ENCODE measurements at regions not wholly inside any gene's neighbourhood (a gene's known extent, or its start where the extent isn't known, plus 50 kb on each side); places are given as distances from the start of the nearest gene placed in this dataset.

DNA sequence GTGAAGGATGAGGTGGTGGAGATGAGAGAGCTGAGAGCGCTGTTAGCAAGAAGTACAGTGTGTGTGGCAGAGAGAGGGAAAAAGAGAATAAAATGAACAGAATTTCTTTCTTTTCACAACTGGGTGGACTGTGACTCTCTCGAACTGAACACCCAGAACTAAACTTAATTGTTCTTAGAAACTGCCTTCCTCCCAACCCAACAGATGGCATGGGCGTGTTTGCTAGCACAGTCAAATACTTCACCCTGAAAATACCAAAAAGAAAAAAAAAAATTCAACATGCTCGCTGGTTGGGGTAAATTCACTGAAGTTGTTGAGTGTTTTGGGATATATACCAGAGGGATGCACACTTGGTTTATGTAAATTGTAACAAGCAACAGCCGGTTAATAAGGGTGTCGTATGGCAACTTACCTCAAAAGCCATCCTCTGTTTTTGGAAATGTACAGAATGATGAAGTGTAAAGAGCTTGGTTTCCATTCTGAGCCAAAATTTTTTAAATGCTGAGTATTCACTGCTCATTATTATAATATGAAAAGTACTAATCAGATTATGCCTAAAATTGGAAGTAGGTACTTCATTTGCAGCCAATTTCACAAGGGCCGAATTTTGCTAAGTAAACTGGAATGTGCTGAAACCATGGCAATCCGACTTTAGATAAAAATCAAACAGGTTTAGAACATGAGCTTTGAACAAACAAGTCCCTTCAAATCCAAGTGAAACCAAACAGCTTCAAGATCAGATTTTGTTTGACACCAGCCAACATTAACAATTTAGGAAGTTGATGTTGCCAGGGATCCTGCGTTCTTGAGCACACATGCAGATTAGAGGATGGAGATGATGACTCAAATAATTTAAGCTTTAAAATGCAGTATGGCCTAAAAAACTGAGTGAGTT lies 115.8 kb downstream of the ZIC5 start:
- H3K9me3 ChIP-seq (ENCODE audit: control insufficient read depth in 2 of 2, insufficient read depth in 1 of 2, low read length in 1 of 2), result no peaks in the 10 kb centered on the region
- DNase-seq (ENCODE audit: low read depth in 6 of 9, low spot score in 9 of 9), result no peak
- H3K36me3 ChIP-seq (ENCODE audit: control insufficient read depth in 2 of 2, insufficient read depth in 2 of 2, low read length in 1 of 2), result no peaks in the 10 kb centered on the region
- H3K4me3 ChIP-seq (ENCODE audit: low read length in 2 of 2), result no peak overlapping the region
- no peaks in the 10 kb centered on the region for H3K4me1 ChIP-seq (ENCODE audit: control insufficient read depth in 2 of 2, insufficient read depth in 2 of 2, low read length in 2 of 2)
- H3K27ac ChIP-seq (ENCODE audit: low read depth in 1 of 2, low read length in 1 of 2), result no peak overlapping the region
- 90% methylated on average over 9 of the region's 9 CpGs for WGBS
- no peaks in the 10 kb centered on the region for H3K27me3 ChIP-seq (ENCODE audit: control insufficient read depth in 2 of 2, insufficient read depth in 1 of 2, low read length in 1 of 2)

DNA sequence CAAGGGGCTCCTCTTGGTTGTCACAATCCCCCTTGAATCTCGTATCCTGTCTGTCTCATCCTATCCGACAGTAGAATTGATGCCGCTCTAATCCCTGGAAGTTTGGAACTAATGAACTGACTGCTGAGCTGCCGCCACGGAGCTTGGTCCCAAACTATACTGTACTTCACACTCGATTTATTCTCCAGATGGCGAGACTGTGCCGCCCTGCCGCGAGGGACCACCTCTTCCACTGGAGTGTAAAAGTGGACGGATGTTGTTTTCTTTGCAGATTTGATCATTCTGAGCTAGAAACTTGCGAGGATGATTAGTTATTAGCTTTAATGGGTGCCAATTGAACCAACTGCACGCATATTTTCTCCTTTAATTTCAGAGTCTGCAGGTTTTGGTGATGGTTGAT lies 117.2 kb downstream of the ZIC5 start:
- WGBS, result 95% methylated on average over 13 of the region's 13 CpGs
- H3K4me1 ChIP-seq (ENCODE audit: control insufficient read depth in 2 of 2, insufficient read depth in 2 of 2, low read length in 2 of 2), result no peaks in the 10 kb centered on the region
- no peaks in the 10 kb centered on the region for H3K27me3 ChIP-seq (ENCODE audit: control insufficient read depth in 2 of 2, insufficient read depth in 1 of 2, low read length in 1 of 2)
- DNase-seq (ENCODE audit: low read depth in 6 of 9, low spot score in 9 of 9), result no peak
- H3K36me3 ChIP-seq (ENCODE audit: control insufficient read depth in 2 of 2, insufficient read depth in 2 of 2, low read length in 1 of 2), result no peaks in the 10 kb centered on the region
- no peak overlapping the region for H3K27ac ChIP-seq (ENCODE audit: low read depth in 1 of 2, low read length in 1 of 2)
- H3K9me3 ChIP-seq (ENCODE audit: control insufficient read depth in 2 of 2, insufficient read depth in 1 of 2, low read length in 1 of 2), result no peaks in the 10 kb centered on the region
- no peak overlapping the region for H3K4me3 ChIP-seq (ENCODE audit: low read length in 2 of 2)

DNA sequence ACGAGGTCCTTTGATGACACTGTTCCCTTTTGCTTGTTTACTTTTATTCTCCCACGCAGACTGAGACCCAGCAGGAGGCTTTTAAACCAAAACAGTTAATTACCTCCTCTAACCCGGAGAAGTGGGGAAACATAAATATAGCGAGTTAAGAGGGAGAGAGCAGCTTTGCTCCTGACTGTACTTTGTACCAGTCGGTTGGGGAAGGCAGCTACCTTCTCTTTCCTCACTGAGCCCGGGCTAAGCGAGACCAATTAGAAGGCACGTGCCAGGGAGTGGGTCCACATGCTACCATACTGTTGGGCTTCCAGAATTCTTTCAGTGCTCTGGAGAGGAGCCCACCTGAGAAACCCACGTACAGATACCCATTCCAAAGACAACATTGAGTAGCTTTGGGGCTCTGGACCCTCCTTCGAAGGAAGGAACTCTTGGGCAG lies 124.2 kb downstream of the ZIC5 start:
- 92% methylated on average over 10 of the region's 10 CpGs for WGBS
- H3K4me1 ChIP-seq (ENCODE audit: control insufficient read depth in 2 of 2, insufficient read depth in 2 of 2, low read length in 2 of 2), result no peaks in the 10 kb centered on the region
- H3K9me3 ChIP-seq (ENCODE audit: control insufficient read depth in 2 of 2, insufficient read depth in 1 of 2, low read length in 1 of 2), result no peaks in the 10 kb centered on the region
- H3K27ac ChIP-seq (ENCODE audit: low read depth in 1 of 2, low read length in 1 of 2), result no peak overlapping the region
- H3K4me3 ChIP-seq (ENCODE audit: low read length in 2 of 2), result no peak overlapping the region
- H3K36me3 ChIP-seq (ENCODE audit: control insufficient read depth in 2 of 2, insufficient read depth in 2 of 2, low read length in 1 of 2), result no peaks in the 10 kb centered on the region
- H3K27me3 ChIP-seq (ENCODE audit: control insufficient read depth in 2 of 2, insufficient read depth in 1 of 2, low read length in 1 of 2), result peaks cover 0 to 3% of the 10 kb centered on the region in 2 donors
- no peak for DNase-seq (ENCODE audit: low read depth in 6 of 9, low spot score in 9 of 9)

DNA sequence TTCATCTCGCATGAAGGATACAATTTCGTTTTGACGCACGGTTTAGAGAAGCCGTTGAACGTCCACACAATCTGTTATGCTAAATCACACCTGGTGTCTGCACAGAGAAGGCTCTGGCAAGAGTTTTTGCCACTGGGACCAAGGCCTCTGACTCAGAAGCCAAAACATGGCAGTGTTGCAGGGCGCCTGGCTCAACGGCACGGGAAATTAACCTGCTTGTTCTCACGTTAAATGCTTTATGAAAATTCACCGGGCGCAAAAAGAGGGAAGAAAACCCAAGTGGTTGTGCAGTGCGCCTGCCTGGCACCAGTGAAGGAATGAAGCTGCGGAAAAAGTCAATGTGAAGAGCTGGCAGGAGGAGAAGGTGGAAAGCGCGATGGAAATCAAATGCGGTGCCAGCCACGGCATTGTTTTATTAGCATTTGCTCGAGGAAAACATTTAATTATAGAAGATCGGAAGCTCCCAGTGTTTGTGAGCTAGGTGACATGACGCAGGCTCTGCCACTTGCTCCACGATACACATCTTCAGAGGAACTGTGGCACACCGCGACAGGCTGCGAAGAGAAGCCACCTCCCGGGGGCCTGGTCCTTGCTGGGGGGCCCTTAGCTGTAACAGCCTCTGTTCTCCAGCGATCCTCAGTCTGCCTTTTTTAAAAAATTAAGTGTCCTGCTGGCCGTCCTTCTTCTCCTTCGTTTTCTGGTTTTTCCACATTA lies 126.2 kb downstream of the ZIC5 start:
- no peak overlapping the region for H3K4me3 ChIP-seq (ENCODE audit: low read length in 2 of 2)
- no peaks in the 10 kb centered on the region for H3K4me1 ChIP-seq (ENCODE audit: control insufficient read depth in 2 of 2, insufficient read depth in 2 of 2, low read length in 2 of 2)
- H3K27ac ChIP-seq (ENCODE audit: low read depth in 1 of 2, low read length in 1 of 2), result no peak overlapping the region
- H3K9me3 ChIP-seq (ENCODE audit: control insufficient read depth in 2 of 2, insufficient read depth in 1 of 2, low read length in 1 of 2), result no peaks in the 10 kb centered on the region
- 94% methylated on average over 29 of the region's 29 CpGs for WGBS
- no peak for DNase-seq (ENCODE audit: low read depth in 6 of 9, low spot score in 9 of 9)
- no peaks in the 10 kb centered on the region for H3K36me3 ChIP-seq (ENCODE audit: control insufficient read depth in 2 of 2, insufficient read depth in 2 of 2, low read length in 1 of 2)
- H3K27me3 ChIP-seq (ENCODE audit: control insufficient read depth in 2 of 2, insufficient read depth in 1 of 2, low read length in 1 of 2), result peaks cover 0 to 3% of the 10 kb centered on the region in 2 donors

DNA sequence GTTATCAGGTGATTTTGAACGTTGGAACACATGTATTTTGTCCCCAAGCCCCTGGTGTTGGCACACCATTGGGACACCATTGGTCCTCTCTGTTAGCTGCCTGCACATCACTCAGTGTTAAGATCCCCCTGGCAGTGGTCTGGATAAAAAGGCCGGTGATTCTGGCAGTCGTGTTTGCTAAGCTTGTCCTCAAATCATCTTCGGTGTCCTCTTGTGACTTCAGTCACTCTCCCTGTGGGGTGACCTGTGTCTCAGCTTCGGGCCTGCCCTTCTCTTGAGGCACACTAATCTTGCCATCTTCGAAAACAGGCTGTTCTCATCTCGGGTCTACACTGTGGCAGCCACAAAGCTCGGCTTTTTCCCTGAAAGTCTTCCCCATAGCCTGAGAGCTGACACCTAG lies 127.1 kb downstream of the ZIC5 start:
- WGBS, result 94% methylated on average over 8 of the region's 8 CpGs
- Histone ChIP-seq H3K4me3 (ENCODE audit: low read length in 2 of 2) (no peak overlapping the region), H3K9me3 (ENCODE audit: control insufficient read depth in 2 of 2, insufficient read depth in 1 of 2, low read length in 1 of 2) (no peaks in the 10 kb centered on the region), H3K27ac (ENCODE audit: low read depth in 1 of 2, low read length in 1 of 2) (no peak overlapping the region), H3K4me1 (ENCODE audit: control insufficient read depth in 2 of 2, insufficient read depth in 2 of 2, low read length in 2 of 2) (no peaks in the 10 kb centered on the region), H3K36me3 (ENCODE audit: control insufficient read depth in 2 of 2, insufficient read depth in 2 of 2, low read length in 1 of 2) (no peaks in the 10 kb centered on the region), H3K27me3 (ENCODE audit: control insufficient read depth in 2 of 2, insufficient read depth in 1 of 2, low read length in 1 of 2) (peaks cover 0 to 3% of the 10 kb centered on the region in 2 donors)
- no peak for DNase-seq (ENCODE audit: low read depth in 6 of 9, low spot score in 9 of 9)

DNA sequence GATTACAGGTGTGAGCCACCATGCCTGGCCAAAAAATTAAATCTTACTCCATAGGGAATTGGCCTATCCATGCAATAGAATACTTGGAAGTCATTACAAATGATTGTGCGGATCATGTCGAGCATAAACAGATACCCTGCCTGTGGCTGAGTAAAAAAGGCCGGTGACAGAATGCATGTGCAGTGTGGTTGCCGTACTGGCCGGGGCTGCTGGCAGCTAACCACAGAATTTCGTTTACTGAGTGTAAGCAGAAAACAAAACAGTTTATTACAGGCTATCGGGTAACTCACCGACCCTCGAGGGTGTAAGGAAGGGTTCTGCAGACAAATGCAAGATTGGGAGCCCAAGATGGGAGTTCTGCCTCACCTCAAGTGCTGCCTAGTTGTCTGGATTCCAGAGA lies 127.7 kb downstream of the ZIC5 start:
- Histone ChIP-seq H3K27ac (ENCODE audit: low read depth in 1 of 2, low read length in 1 of 2) (no peak overlapping the region), H3K4me1 (ENCODE audit: control insufficient read depth in 2 of 2, insufficient read depth in 2 of 2, low read length in 2 of 2) (no peaks in the 10 kb centered on the region), H3K27me3 (ENCODE audit: control insufficient read depth in 2 of 2, insufficient read depth in 1 of 2, low read length in 1 of 2) (peaks cover 0 to 3% of the 10 kb centered on the region in 2 donors), H3K9me3 (ENCODE audit: control insufficient read depth in 2 of 2, insufficient read depth in 1 of 2, low read length in 1 of 2) (no peaks in the 10 kb centered on the region), H3K36me3 (ENCODE audit: control insufficient read depth in 2 of 2, insufficient read depth in 2 of 2, low read length in 1 of 2) (no peaks in the 10 kb centered on the region), H3K4me3 (ENCODE audit: low read length in 2 of 2) (no peak overlapping the region)
- WGBS, result 97% methylated on average over 9 of the region's 9 CpGs
- DNase-seq (ENCODE audit: low read depth in 6 of 9, low spot score in 9 of 9), result no peak

DNA sequence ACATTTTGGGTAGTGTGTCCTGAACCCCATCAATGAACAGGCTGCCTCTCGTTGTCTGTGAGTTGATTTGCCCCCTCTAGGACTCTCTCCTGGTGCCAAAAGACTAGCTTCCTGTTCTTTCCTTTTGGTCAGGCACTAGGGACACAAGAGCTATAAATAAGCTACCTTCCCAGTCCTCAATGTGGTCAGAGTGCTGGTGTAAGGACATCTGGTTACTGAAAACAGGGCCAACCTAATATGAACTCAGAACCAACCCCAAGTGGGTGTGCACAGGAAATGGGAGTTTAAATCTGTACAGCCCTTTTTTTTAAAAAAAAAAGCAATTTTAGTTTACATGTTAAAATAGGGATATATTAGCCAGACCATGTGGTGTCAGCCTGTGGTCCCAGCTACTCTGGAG lies 129.2 kb downstream of the ZIC5 start:
- H3K9me3 ChIP-seq (ENCODE audit: control insufficient read depth in 2 of 2, insufficient read depth in 1 of 2, low read length in 1 of 2), result no peaks in the 10 kb centered on the region
- H3K27ac ChIP-seq (ENCODE audit: low read depth in 1 of 2, low read length in 1 of 2), result no peak overlapping the region
- no peak overlapping the region for H3K4me3 ChIP-seq (ENCODE audit: low read length in 2 of 2)
- WGBS, result 86% methylated on average over 1 of the region's 1 CpG
- DNase-seq (ENCODE audit: low read depth in 6 of 9, low spot score in 9 of 9), result no peak
- no peaks in the 10 kb centered on the region for H3K4me1 ChIP-seq (ENCODE audit: control insufficient read depth in 2 of 2, insufficient read depth in 2 of 2, low read length in 2 of 2)
- H3K27me3 ChIP-seq (ENCODE audit: control insufficient read depth in 2 of 2, insufficient read depth in 1 of 2, low read length in 1 of 2), result no peaks in the 10 kb centered on the region
- no peaks in the 10 kb centered on the region for H3K36me3 ChIP-seq (ENCODE audit: control insufficient read depth in 2 of 2, insufficient read depth in 2 of 2, low read length in 1 of 2)

DNA sequence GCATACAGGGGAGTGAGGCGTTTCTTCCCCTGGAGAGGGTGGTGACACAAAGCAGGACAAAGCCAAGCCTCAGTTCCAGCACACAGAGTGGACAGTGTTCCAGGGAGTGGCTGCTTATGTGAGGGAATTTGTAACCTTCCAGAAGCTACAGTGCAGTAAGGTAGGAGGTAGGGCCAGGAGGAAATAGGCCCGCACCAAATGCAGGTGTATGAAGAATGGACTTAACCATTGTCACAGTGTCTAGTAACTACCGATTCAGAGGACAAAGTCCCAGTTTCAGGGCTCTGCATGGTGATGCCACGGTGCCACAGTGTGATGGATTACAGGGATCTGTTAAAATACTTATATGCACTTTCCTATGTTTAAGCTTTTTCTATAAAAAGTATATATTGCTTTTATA lies 135.3 kb downstream of the ZIC5 start:
- H3K27me3 ChIP-seq (ENCODE audit: control insufficient read depth in 2 of 2, insufficient read depth in 1 of 2, low read length in 1 of 2), result no peaks in the 10 kb centered on the region
- H3K9me3 ChIP-seq (ENCODE audit: control insufficient read depth in 2 of 2, insufficient read depth in 1 of 2, low read length in 1 of 2), result no peaks in the 10 kb centered on the region
- no peak overlapping the region for H3K4me3 ChIP-seq (ENCODE audit: low read length in 2 of 2)
- H3K36me3 ChIP-seq (ENCODE audit: control insufficient read depth in 2 of 2, insufficient read depth in 2 of 2, low read length in 1 of 2), result no peaks in the 10 kb centered on the region
- no peak overlapping the region for H3K27ac ChIP-seq (ENCODE audit: low read depth in 1 of 2, low read length in 1 of 2)
- 97% methylated on average over 4 of the region's 4 CpGs for WGBS
- DNase-seq (ENCODE audit: low read depth in 6 of 9, low spot score in 9 of 9), result no peak
- no peaks in the 10 kb centered on the region for H3K4me1 ChIP-seq (ENCODE audit: control insufficient read depth in 2 of 2, insufficient read depth in 2 of 2, low read length in 2 of 2)

DNA sequence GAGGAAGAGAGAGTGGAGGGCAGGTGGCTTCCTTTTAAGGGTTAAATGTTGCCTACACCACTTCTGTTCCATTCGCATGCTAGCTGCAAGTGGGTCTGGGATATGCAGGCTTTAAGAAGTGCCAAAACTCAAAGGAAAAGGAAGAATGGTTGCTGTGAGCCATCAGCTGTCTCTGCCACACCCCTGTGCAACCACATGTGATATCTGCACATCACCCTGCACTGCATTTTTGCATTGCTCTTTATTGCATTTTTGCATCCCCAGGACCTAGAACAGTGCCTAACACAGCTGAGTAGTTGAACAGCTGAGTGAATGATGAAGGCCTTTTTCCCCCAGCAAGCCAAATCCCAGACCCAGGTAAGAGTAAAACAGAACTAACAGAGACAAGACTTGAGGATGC lies 136.1 kb downstream of the ZIC5 start:
- Histone ChIP-seq H3K27me3 (ENCODE audit: control insufficient read depth in 2 of 2, insufficient read depth in 1 of 2, low read length in 1 of 2) (no peaks in the 10 kb centered on the region), H3K27ac (ENCODE audit: low read depth in 1 of 2, low read length in 1 of 2) (no peak overlapping the region)
- WGBS, result 86% methylated on average over 1 of the region's 1 CpG

More for the DNA sequence above, 136.1 kb downstream of the ZIC5 start:
- Histone ChIP-seq H3K4me3 (ENCODE audit: low read length in 2 of 2) (no peak overlapping the region), H3K9me3 (ENCODE audit: control insufficient read depth in 2 of 2, insufficient read depth in 1 of 2, low read length in 1 of 2) (no peaks in the 10 kb centered on the region), H3K4me1 (ENCODE audit: control insufficient read depth in 2 of 2, insufficient read depth in 2 of 2, low read length in 2 of 2) (no peaks in the 10 kb centered on the region), H3K36me3 (ENCODE audit: control insufficient read depth in 2 of 2, insufficient read depth in 2 of 2, low read length in 1 of 2) (no peaks in the 10 kb centered on the region)
- no peak for DNase-seq (ENCODE audit: low read depth in 6 of 9, low spot score in 9 of 9)

Measured in thymus (tissue), 11 donors.